H1 (cell line): ENCODE measurements at regions not wholly inside any gene's neighbourhood (a gene's known extent, or its start where the extent isn't known, plus 50 kb on each side); places are given as distances from the start of the nearest gene placed in this dataset.

Source experiments
- CTCF ChIA-PET: fragments of 300-600 bp; sonication (Branson Sonifier 250); formaldehyde crosslinking; loops from one replicate; lab custom pipeline; 2021; ENCODE audit not compliant: partially characterized antibody; lab: Charles Lee
- POLR2A ChIA-PET: fragments of 300-600 bp; sonication (Branson Sonifier 250); formaldehyde crosslinking; loops from one replicate; lab custom pipeline; 2021; ENCODE audit warnings: inconsistent platforms; ENCODE audit not compliant: partially characterized antibody; lab: Charles Lee
- DNase-seq, 2 experiments: peaks; one replicate each; pipeline versions ENCODE4 v3.0.0 to v3.0.0-alpha.2; 2010 to 2022; ENCODE audit warnings: low spot score in 2 of 2, low read depth in 1 of 2, mixed read lengths in 1 of 2
- FAIRE-seq: peaks from 2 replicates; lab custom pipeline; 2011; peaks lifted over from hg19 to GRCh38; lab: Jason Lieb, UNC
- H2AFZ ChIP-seq: 2 replicates; pipeline ENCODE4 v1.8.1; 2012; ENCODE audit warnings: low read length, inconsistent platforms
- H2AK5ac ChIP-seq: 2 replicates; pipeline ENCODE4 v1.6.1; 2013; ENCODE audit warnings: low read depth, low read length
- H2BK120ac ChIP-seq: replicated peaks from 2 replicates; pipeline ENCODE3; 2013; ENCODE audit warnings: low read depth, low read length, inconsistent platforms
- H2BK12ac ChIP-seq: 2 replicates; pipeline ENCODE4 v1.6.1; 2013; ENCODE audit warnings: low read depth, low read length
- H2BK15ac ChIP-seq: 2 replicates; pipeline ENCODE4 v1.6.1; 2013; ENCODE audit warnings: low read length
- H2BK20ac ChIP-seq: 2 replicates; pipeline ENCODE4 v1.6.1; 2013; ENCODE audit warnings: low read length
- H2BK5ac ChIP-seq: 2 replicates; pipeline ENCODE4 v1.6.1; 2013; ENCODE audit warnings: low read depth, low read length
- H3K14ac ChIP-seq: 2 replicates; pipeline ENCODE4 v1.6.1; 2013; ENCODE audit warnings: inconsistent platforms; ENCODE audit not compliant: insufficient read length
- H3K18ac ChIP-seq: 2 replicates; pipeline ENCODE4 v1.6.1; 2013; ENCODE audit warnings: low read length; ENCODE audit errors: extremely low read depth
- H3K23ac ChIP-seq: 2 replicates; pipeline ENCODE4 v1.6.1; 2013; ENCODE audit warnings: inconsistent platforms; ENCODE audit not compliant: insufficient read length
- H3K23me2 ChIP-seq: 2 replicates; pipeline ENCODE4 v1.6.1; 2013; ENCODE audit warnings: low read depth, low read length
- H3K27ac ChIP-seq: 2 replicates; pipeline ENCODE4 v1.6.1; 2011; ENCODE audit warnings: low read depth, low read length, inconsistent platforms
- H3K27me3 ChIP-seq, 4 experiments: replicated peaks in 1 of 4; 1 replicate in 1 of 4; 2 replicates in 3 of 4; pipeline versions ENCODE4 v1.6.1 to v1.8.1; 2011 to 2013; ENCODE audit warnings: low read length in 3 of 4, mild to moderate bottlenecking in 3 of 4, inconsistent platforms in 2 of 4, mixed read lengths in 2 of 4, moderate library complexity in 1 of 4; ENCODE audit not compliant: control insufficient read depth in 3 of 4, insufficient read depth in 3 of 4; ENCODE audit errors: extremely low read depth in 1 of 4
- H3K36me3 ChIP-seq, 4 experiments: 2 replicates each; pipeline versions ENCODE4 v1.6.1 to v1.8.1; 2011 to 2013; ENCODE audit warnings: mild to moderate bottlenecking in 4 of 4, low read length in 3 of 4, moderate library complexity in 2 of 4, control low read depth in 1 of 4, inconsistent platforms in 1 of 4; ENCODE audit not compliant: insufficient read depth in 4 of 4, control insufficient read depth in 2 of 4
- H3K4ac ChIP-seq: replicated peaks from 2 replicates; pipeline ENCODE3; 2013; ENCODE audit warnings: low read length, low read depth, mixed read lengths, inconsistent platforms; ENCODE audit not compliant: insufficient read length
- H3K4me1 ChIP-seq, 4 experiments: replicated peaks in 1 of 4; 1 replicate in 1 of 4; 2 replicates in 3 of 4; pipeline versions ENCODE4 v1.6.1 to v1.8.1; 2011 to 2013; ENCODE audit warnings: low read length in 3 of 4, inconsistent platforms in 2 of 4, mixed read lengths in 1 of 4; ENCODE audit not compliant: insufficient read depth in 4 of 4, control insufficient read depth in 3 of 4
- H3K4me2 ChIP-seq, 2 experiments: 2 replicates each; pipeline versions ENCODE4 v1.6.1 to v1.8.1; 2011 to 2013; ENCODE audit warnings: low read depth in 2 of 2, low read length in 2 of 2, control low read depth in 1 of 2, inconsistent platforms in 1 of 2, mild to moderate bottlenecking in 1 of 2; ENCODE audit not compliant: insufficient read depth in 1 of 2
- H3K4me3 ChIP-seq, 4 experiments: fragments of 200-600, 300-600 bp in 1 of 4; sonication (generic), shearing (Covaris generic), sonication (Bioruptor Twin) in 1 of 4; 2 replicates each; pipeline versions ENCODE4 v1.5.1 to v1.8.1; 2011 to 2016; ENCODE audit warnings: low read length in 4 of 4, low read depth in 3 of 4, control low read depth in 2 of 4, inconsistent platforms in 2 of 4, mild to moderate bottlenecking in 2 of 4, mixed read lengths in 1 of 4, moderate library complexity in 1 of 4; ENCODE audit not compliant: insufficient read depth in 2 of 4; ENCODE audit errors: extremely low read depth in 1 of 4
- H3K56ac ChIP-seq: replicated peaks from 2 replicates; pipeline ENCODE3; 2013; ENCODE audit warnings: low read depth, mild to moderate bottlenecking, mixed read lengths, low read length, inconsistent platforms; ENCODE audit not compliant: insufficient read length
- H3K79me1 ChIP-seq: 2 replicates; pipeline ENCODE4 v1.6.1; 2013; ENCODE audit warnings: low read depth, low read length, control low read depth
- H3K79me2 ChIP-seq, 2 experiments: 2 replicates each; pipeline versions ENCODE4 v1.6.1 to v1.8.1; 2012 to 2013; ENCODE audit warnings: low read length in 2 of 2, mild to moderate bottlenecking in 2 of 2, inconsistent platforms in 1 of 2; ENCODE audit not compliant: insufficient read depth in 2 of 2, control insufficient read depth in 1 of 2
- H3K9ac ChIP-seq, 4 experiments: replicated peaks in 1 of 4; 1 replicate in 1 of 4; 2 replicates in 3 of 4; pipeline versions ENCODE4 v1.6.1 to v1.8.1; 2011 to 2013; ENCODE audit warnings: low read depth in 3 of 4, low read length in 3 of 4, control low read depth in 2 of 4, mild to moderate bottlenecking in 2 of 4, moderate library complexity in 2 of 4, inconsistent platforms in 1 of 4; ENCODE audit errors: extremely low read depth in 1 of 4
- H3K9me3 ChIP-seq, 2 experiments: 2 replicates each; pipeline versions ENCODE4 v1.6.1 to v1.8.1; 2012 to 2013; ENCODE audit warnings: mild to moderate bottlenecking in 2 of 2, moderate library complexity in 2 of 2, control low read depth in 1 of 2, inconsistent platforms in 1 of 2, low read depth in 1 of 2, low read length in 1 of 2, mixed read lengths in 1 of 2; ENCODE audit not compliant: insufficient read depth in 2 of 2
- H4K20me1 ChIP-seq, 2 experiments: replicated peaks in 1 of 2; 2 replicates each; pipeline versions ENCODE3 to v1.8.1; 2011 to 2013; ENCODE audit warnings: inconsistent platforms in 2 of 2, low read length in 2 of 2, mild to moderate bottlenecking in 1 of 2; ENCODE audit not compliant: insufficient read depth in 2 of 2, control insufficient read depth in 1 of 2
- H4K5ac ChIP-seq: 2 replicates; pipeline ENCODE4 v1.6.1; 2013; ENCODE audit warnings: low read length, low read depth, mixed read lengths, inconsistent platforms; ENCODE audit not compliant: insufficient read length
- H4K8ac ChIP-seq: 2 replicates; pipeline ENCODE4 v1.8.0; 2013; ENCODE audit warnings: mild to moderate bottlenecking, moderate library complexity, low read length, inconsistent platforms; ENCODE audit not compliant: insufficient read depth; ENCODE audit errors: extremely low read depth
- H4K91ac ChIP-seq: replicated peaks from 2 replicates; pipeline ENCODE3; 2013; ENCODE audit warnings: low read length, mixed read lengths, inconsistent platforms; ENCODE audit not compliant: insufficient read length
- CHD1 ChIP-seq: IDR thresholded peaks from 2 replicates; pipeline ENCODE4 v1.6.1; 2012; ENCODE audit warnings: low read depth, low read length, improper control_type of control experiment
- EGR1 ChIP-seq: IDR thresholded peaks from 2 replicates; pipeline ENCODE4 v1.6.1; 2011; ENCODE audit warnings: low read depth, low read length, borderline replicate concordance
- JUND ChIP-seq: IDR thresholded peaks from 2 replicates; pipeline ENCODE4 v1.6.1; 2011; ENCODE audit warnings: mild to moderate bottlenecking, improper control_type of control experiment, low read length
- RAD21 ChIP-seq, 2 experiments: IDR thresholded peaks in 1 of 2; conservative IDR thresholded peaks in 1 of 2; 2 replicates each; pipeline ENCODE4 v1.6.1; 2011; ENCODE audit warnings: low read depth in 2 of 2, low read length in 2 of 2, improper control_type of control experiment in 1 of 2, inconsistent platforms in 1 of 2, mild to moderate bottlenecking in 1 of 2, moderate library complexity in 1 of 2
- SAP30 ChIP-seq: fragments of 300-600 bp; sonication (generic); IDR thresholded peaks from 2 replicates; pipeline ENCODE4 v1.7.1; 2012; ENCODE audit warnings: low read length, moderate library complexity, mild to moderate bottlenecking, inconsistent platforms; ENCODE audit not compliant: insufficient read depth, insufficient replicate concordance
- SP4 ChIP-seq: IDR thresholded peaks from 2 replicates; pipeline ENCODE4 v1.6.1; 2012; ENCODE audit warnings: low read length, inconsistent platforms
- TAF7 ChIP-seq: optimal IDR thresholded peaks from 2 replicates; pipeline ENCODE3; 2011; ENCODE audit warnings: low read depth, mild to moderate bottlenecking, inconsistent platforms, low read length, moderate library complexity, borderline replicate concordance
- TCF12 ChIP-seq: IDR thresholded peaks from 2 replicates; pipeline ENCODE4 v1.6.1; 2011; ENCODE audit warnings: low read depth, mild to moderate bottlenecking, low read length
- ZNF274 ChIP-seq: IDR thresholded peaks from 2 replicates; pipeline ENCODE4 v1.7.0; 2012; ENCODE audit warnings: low read length, borderline replicate concordance; ENCODE audit errors: extremely low read depth
- WGBS, 2 experiments: shearing (Covaris generic) in 1 of 2; methylation state at CpG; one replicate each; pipeline versions ENCODE4 v1.1.6 to v1.1.7; 2013 to 2015; ENCODE audit warnings: low lambda C conversion rate in 2 of 2, mixed read lengths in 2 of 2, inconsistent platforms in 1 of 2, low coverage in 1 of 2, missing lambda C conversion rate in 1 of 2; ENCODE audit not compliant: insufficient replicate concordance in 2 of 2, insufficient coverage in 1 of 2, insufficient read length in 1 of 2; ENCODE audit errors: extremely low coverage in 1 of 2, missing lambda C conversion rate in 1 of 2; 5-methylcytosine and 5-hydroxymethylcytosine counted together

GRCh38 chr10:3366735-3367405 lies 194.3 kb upstream of the PITRM1 start:
- POLR2A ChIA-PET, result no interaction called here
- H3K4ac ChIP-seq, result no peak overlapping the region

More at GRCh38 chr10:3366735-3367405, 194.3 kb upstream of the PITRM1 start:
- Histone ChIP-seq H4K5ac (no peak overlapping the region), H4K8ac (no peak overlapping the region), H2AFZ (no peak overlapping the region), H3K23me2 (no peaks in the 10 kb centered on the region), H4K91ac (no peak overlapping the region), H3K56ac (no peak overlapping the region), H3K23ac (no peak overlapping the region), H3K4me2 (no peak overlapping the region), H4K20me1 (no peaks in the 10 kb centered on the region), H3K4me1 (no peaks in the 10 kb centered on the region), H2AK5ac (no peak overlapping the region), H2BK15ac (no peak overlapping the region), H2BK5ac (no peak overlapping the region), H3K14ac (no peak overlapping the region), H3K79me1 (no peaks in the 10 kb centered on the region), H3K27me3 (no peaks in the 10 kb centered on the region), H3K4me3 (no peak overlapping the region), H3K27ac (no peak overlapping the region), H3K18ac (no peak overlapping the region), H3K36me3 (no peaks in the 10 kb centered on the region), H3K9ac (no peak overlapping the region), H3K9me3 (peaks cover 12 to 15% of the 10 kb centered on the region in 2 experiments), H2BK120ac (no peak overlapping the region), H2BK12ac (no peak overlapping the region), H3K79me2 (no peaks in the 10 kb centered on the region), H2BK20ac (no peak overlapping the region)
- CTCF ChIA-PET, result no interaction called here
- 91% methylated on average over 6 of the region's 6 CpGs; no CpG with 5 or more reads in 1 of the 2 experiments for WGBS, 2 experiments
- FAIRE-seq (no peak), DNase-seq (no peak)
- no peak for TF ChIP-seq TAF7
- TF ChIP-seq EGR1, result no peak
- no peak for TF ChIP-seq RAD21 (IDR thresholded peaks at IDR 0.05 in 1 of 2, conservative IDR thresholded peaks at IDR 0.05 in 1 of 2; ENCODE audit: low read depth in 2 of 2, low read length in 2 of 2)
- TF ChIP-seq ZNF274, result no peak
- TF ChIP-seq SAP30, result no peak
- TF ChIP-seq SP4, result no peak
- TF ChIP-seq TCF12, result no peak
- TF ChIP-seq JUND, result no peak
- TF ChIP-seq CHD1, result no peak
